ENCODE measurements at regions not wholly inside any gene's neighbourhood (a gene's known extent, or its start where the extent isn't known, plus 50 kb on each side); places are given as distances from the start of the nearest gene placed in this dataset.
"Not testable (repeated sequence)": the region's sequence is repeated elsewhere in the genome, so short reads cannot be mapped to it uniquely, and the experiment has no call there.

DNA sequence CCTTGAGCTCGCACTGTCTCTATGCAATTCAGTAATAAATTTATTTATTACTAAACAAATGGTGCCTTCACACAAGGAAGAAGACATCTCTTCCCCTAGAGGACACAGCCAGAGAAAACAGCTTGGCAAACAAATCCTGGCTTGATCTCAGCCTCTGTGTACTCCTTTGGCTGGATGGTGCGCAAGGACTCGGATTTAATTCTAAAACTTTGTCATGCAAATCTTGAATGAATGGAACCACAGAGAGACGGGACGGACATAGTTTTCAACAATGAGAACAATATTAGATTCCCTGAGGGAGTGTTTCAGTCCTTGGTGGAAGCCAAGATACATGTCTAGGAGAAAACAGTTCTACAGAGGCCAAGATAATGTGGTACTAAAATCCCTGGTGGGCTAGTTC is 349.5 kb downstream of the NPIPA8 start:
- DNase-seq (ENCODE audit: low read depth), result no peak

DNA sequence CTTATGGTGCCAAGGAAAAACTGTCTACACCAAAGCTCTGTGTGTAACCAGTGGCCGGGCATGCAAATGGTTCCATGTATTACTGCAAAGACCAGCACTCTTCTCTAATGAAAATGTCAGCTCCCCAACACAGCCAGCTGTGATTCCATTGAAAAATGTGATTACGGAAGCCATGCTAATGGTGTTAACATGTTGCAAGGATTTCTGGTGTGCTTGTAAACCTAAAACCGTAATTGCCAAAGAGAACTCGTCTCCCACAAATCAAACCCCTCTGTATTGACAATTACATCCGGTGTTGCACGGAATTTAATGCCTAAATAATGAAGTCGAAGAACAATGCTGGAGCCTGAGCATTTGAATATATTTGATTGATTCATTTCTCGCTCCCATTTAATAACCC is 351.7 kb downstream of the NPIPA8 start:
- no peak for DNase-seq (ENCODE audit: low read depth)

DNA sequence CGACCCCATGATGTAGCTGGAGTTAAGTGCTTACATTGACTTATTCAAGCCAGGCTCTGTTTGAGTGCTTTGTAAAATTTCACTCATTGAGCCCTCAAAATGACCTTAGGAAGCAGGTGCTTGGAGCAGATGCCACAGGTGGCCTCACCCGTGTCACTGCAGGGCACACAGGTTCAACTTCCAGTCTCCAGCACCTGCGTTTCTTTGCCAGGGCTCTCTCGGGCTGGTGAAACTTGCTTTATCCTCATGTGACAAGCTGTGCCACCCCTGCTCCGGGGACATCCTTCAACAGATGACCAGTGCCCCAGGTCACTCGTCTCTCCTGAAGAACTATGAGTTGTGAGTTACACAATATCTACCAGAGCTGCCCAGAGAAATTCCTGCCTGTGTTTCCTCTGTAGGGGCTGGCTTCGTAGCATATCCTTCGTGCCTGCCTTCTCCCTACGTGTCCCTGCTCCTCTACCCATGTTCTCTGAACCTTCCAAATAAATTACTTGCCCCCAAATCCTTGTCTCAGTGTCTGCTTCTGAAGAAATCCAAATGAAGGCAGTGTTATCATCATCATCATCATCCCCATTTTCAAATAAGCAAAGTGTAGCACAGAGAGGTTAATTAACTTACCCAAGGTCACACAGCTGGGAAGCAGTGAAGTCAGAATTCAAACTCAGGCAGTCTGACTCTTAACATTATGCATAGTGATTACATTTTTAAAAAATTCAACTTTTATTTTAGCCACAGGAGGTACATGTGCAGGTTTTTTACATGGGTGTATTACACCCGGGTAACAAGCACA is 352.5 kb downstream of the NPIPA8 start:
- no peak for DNase-seq (ENCODE audit: low read depth)

DNA sequence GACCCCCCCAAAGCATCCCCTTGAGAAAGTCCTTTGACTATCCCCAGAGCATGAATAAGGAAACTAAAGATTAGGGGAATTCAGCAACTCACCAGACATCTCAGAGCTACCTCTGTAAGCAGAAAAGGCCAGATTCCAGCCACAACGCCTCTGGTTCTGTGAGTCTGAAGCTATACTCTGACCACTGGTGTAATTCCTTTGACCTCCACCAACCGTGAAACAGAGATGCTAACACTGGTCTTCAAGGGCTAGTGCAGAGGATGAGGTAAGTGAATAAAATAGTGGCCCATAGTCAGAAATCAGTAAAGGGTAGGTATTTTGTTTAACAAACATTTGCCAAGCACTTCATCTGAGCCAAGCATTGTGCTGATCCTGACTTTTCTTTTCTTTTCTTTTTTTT is 353.4 kb downstream of the NPIPA8 start:
- DNase-seq (ENCODE audit: low read depth), result no peak

DNA sequence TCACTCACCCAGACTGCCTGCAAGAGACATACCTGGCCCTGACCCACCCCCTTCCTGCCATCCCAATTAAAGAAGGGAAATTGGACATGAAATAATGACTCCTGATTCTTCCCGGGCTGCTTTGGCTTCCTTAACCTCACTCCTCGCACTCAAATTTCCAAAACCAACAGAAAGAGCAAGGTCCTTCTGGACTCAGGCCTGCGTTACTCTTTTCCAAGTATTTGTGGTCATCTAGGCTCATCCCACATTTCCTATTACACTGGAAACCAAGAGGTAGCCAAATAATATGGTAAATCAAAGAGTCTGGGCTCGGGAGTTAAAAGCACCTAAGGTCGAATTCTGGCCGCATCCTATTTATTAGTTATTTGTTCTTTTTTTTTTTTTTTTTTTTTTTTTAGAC is 359.3 kb downstream of the NPIPA8 start:
- no peak for DNase-seq (ENCODE audit: low read depth)

DNA sequence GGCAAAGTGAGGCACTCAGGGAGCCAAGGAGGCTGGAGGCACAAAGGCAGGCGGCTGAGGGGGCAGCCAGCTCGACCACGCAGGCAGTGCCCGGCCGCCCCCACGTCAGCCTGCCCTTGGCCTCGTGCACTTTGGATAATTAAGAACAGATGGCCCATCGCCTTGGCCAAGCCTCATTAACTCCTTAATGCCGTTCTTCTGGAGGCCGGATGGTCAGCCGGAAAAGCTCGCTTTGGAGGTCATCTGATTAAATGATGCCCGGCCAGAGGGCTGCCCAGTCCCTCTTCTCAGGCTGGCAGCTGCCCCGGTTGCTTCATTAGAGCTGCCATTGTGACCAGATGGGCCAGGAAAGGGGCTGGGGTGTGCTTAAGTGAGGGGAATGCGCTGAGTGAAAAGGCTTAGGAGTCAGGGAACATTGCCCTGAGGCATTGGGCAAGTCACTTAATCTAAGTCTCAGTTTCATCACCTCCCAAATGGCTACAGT is 364.0 kb downstream of the NPIPA8 start:
- no peak for DNase-seq (ENCODE audit: low read depth)

DNA sequence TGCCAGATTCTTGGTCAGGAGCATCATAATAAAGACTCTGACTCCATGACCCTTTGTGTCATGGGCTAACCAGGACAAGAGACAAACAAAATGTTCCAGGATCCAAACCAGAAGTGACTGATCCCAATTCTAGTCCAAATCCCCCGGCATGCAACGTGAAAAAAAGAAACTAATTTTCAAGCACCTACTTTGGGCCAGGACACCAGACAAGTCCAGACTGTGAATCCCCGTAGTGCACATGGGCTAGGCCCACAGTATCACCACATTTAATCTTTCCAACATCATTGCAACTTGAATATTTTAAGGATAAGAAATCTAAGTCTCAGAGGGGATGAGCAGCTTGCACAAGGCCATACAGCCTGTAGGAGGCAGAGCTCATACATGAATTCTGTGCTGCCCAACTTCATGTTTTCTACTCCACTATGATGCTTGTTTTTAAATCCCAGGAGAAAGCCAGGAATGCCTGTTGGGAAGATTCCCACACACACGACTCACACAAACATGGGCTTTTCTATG is 365.7 kb downstream of the NPIPA8 start:
- no peak for DNase-seq (ENCODE audit: low read depth)

DNA sequence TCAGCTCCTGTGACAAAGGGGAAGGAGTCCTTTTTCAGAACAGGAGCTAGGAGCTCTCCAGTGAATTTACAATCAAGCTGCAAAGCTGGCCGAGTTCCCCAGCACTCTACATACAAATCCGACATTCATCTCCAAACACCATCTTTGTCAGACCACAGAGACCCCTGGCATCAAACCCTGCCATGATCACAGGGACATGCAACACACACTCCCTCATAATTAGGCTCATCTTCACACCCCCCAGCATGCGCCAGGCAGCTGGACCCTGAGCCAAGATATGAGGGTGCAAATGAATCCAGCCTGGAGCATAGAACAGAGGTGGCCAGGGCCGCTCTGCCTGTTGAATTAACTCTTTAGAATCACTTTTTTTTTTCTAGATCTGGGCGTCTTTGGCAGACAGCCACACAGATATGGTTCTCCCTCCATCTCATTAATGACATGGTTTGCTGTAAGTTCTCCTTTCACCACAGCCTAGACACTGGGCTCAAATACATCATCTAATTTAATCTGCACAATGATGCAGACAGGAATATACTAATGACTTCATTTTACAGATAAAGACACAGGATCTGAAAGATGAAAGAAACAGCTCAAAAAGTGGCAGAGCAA is 366.3 kb downstream of the NPIPA8 start:
- no peak for DNase-seq (ENCODE audit: low read depth)

DNA sequence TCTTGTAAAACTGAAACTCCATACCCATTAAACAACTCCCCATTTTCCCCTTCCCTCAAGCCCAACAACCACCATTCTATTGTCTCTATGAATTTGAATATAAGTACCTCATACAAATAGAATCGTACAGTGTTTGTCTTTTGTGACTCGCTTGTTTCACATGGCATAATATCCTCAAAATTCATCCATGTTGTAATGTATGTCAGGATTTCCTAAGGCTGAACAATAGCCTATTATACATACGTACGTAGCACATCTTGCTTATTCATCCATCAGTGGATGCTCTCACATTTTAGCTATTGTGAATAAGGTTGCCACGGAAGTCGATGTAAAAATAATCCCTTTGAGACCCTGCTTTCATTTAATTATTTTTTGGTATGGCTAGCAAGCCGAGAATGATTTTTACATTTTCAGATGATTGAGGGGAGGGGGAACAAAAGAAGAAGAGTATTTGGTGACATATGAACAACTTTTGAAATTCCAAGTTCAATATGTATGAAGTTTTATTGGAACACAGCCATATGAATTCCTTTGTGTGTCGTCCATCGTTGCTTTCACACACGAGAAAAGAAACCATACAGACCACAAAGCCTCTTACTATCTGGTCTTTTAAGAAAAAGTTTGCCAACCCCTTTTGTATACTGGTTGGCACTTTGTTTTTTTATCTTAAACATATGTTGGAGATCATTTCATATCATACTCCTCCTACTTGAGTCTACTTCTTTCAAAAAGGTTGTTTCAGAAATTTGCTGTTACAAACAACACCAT is 371.2 kb downstream of the NPIPA8 start:
- no peak for DNase-seq (ENCODE audit: low read depth)

DNA sequence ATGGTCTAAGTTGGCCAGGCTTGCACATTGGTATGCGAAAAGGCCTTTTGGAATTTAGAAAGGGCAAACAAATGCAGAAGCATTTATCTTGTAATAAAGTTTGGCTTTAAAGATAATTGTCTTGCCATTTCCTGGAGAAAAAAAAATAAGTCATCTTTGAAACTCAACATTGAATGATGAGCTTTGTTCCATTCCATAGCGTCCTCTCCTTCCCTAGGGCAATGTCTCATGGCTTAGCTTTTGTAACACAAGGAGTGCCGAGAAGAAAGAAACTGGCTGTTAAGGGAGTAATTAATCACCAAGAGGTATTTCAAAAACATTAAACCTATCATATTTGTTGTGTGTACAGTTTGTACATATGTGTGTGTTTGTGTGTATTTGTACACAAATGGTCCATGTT is 372.3 kb downstream of the NPIPA8 start:
- DNase-seq (ENCODE audit: low read depth), result no peak

DNA sequence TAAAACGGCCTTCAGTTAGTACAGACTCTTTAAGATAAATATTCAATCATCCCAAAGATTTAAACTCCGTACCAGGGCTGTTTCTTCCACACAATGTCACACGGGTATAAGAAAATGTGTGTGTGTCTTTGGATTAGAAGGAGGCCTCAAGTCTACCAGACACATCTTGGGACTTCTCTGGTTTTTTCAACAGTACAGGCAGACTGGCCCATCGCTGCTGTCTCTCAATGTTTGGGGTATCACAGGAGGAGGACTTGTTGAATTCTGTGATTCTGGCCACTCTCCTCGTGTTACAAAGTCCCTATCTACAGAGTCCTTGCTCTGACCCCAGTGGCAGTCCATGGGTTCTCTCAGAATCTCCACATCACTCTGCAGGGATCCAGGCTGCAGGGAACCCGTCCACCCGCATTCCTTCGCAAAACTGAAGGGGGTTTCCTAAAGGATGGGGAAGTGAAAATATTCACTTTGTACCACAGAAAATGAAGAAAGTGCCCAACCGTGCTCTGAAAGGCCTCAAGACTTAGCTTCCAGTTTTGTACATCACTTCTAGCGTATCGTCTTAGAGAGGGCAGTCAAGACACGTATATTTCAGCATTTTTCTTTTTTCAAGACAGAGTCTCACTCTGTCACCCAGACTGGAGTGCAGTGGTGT is 373.2 kb downstream of the NPIPA8 start:
- DNase-seq (ENCODE audit: low read depth), result no peak

DNA sequence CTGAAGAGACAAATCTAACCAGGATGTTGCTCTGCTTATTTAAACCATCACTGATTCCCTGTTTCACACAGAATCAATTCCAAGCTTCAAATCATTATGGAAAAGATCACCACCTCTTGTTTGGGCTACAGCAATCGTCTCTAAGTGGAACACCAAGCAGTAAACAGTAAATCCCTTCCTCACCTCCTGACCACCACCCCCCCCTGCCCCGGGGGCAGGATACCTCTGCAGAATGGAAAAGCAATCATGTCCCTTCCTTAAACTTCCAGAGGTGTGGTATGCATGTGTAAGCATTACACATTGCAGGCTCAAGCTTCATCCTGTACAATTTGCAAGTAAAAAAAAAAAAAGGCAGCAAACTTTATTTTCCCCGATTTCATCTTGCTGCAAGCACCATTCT is 373.8 kb downstream of the NPIPA8 start:
- no peak for DNase-seq (ENCODE audit: low read depth)

DNA sequence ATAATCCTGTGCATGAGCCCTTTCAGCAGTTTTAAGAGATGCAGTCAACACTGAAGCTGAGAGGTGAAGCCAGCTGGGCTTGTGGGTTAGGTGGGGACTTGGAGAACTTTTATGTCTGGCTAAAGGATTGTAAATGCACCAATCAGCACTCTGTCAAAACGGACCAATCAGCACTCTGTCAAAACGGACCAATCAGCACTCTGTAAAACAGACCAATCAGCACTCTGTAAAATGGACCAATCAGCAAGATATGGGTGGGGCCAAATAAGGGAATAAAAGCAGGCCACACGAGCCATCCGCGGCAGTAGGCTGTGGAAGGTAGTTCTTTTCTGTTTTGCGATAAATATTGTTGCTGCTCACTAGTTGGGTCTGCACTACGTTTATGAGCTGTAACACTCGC is 374.7 kb downstream of the NPIPA8 start:
- not testable (repeated sequence) for DNase-seq (ENCODE audit: low read depth)

DNA sequence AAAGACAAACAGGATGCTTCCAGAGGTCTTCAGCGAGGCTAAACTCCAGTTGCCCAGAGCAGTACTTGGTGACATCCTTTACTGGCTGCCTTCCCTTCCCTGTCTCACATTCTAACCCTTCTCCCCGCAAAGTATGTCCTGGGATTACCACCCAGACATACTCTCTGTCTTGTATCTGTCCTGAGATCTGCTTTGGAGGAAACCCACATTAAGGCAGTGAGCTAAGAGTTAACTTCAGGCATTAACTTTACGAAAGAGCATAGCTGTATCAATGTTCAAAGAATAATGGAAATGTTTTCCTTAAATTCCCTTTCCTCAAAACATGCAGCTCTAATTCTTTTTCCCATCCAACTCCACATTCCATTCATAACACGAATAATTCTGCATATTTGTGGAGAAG is 385.2 kb downstream of the NPIPA8 start:
- no peak for DNase-seq (ENCODE audit: low read depth)

DNA sequence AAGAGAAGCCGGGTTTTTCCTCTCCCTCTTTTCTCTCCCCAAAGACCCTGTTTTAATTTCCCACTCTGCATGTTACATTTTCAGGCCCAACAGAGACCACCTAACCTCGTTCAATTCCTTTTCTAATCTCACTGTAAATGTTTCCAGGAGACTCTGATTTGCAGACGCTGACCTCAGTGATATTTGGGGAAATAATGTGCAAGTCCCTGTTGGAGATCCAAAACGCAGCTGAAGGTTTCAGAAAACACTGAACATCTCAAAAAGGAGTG is 386.6 kb downstream of the NPIPA8 start:
- no peak for DNase-seq (ENCODE audit: low read depth)

DNA sequence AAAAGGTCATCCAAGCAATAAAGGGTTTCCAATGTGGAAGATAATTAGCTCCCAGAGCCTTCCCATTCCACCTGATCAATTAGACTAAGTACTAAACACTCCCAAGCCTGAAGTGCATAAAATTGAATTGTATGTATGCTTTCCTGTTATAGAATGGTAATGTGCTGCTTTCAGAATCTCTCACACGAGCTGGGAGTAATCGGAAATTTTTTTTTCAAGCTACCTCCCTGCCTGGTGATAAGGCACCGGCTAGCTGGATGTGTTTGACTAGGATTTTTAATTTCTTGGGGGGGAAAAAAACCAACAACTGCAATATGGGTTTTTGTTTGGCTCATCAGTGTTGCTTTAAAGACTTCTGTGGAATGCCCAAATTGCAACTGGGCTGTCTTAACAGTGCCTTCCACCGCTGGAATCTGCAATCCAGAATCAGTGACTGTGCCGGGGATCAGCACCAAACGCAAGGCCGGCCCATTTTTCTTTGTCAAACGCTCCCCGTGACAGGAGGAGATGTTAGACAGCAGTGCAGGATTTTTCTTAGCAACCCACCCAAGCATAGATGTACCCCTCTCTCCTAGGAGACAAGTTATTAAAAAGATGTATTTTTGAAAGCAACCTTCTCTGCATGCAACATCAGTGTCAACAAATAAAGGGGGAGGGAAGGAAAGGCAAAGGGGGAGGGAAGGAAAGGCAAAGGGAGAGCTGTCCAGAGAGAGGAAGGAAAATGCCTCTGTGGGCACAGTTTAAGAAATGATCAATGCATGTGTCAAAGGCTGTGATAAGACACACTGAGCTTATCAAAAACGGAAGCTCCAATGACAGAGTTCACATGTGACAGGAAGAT is 387.2 kb downstream of the NPIPA8 start:
- no peak for DNase-seq (ENCODE audit: low read depth)

DNA sequence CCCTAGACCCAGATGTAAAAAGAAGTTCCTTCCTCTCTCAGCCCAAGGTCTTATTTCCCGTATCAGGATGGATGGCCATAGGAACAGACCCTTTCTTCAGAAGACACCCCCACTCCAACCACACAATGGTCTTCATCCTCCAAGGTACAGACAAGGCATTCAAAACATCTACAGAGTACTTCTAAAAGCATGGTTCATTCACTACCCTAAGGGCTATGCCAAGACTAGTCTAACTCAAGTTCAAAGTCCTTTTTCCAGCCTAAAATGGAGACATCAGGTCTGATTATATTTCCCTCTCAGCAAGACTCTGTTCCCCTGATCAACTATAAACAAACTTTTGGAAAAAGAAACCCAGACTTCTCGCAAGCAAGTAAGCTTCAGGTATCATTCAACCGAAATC is 388.9 kb downstream of the NPIPA8 start:
- DNase-seq (ENCODE audit: low read depth), result no peak

DNA sequence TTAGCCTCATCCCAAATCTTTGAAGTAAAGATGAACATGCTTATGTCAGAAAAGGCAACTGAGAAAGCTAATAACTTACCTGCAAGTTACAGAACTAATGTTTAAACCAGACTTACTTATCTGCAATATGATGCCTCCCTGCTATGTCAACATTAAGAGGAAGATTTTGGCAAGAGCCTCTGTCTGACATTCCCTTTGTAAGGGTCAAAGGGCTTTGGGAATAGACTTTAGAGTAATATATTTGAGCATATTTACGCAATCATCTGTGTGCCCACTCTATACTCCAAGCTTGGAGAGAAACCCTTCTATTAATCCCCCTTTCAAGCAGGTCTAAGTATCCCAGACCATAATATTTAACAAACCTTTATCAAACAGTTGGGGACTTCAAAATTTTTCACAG is 389.4 kb downstream of the NPIPA8 start:
- DNase-seq (ENCODE audit: low read depth), result no peak

DNA sequence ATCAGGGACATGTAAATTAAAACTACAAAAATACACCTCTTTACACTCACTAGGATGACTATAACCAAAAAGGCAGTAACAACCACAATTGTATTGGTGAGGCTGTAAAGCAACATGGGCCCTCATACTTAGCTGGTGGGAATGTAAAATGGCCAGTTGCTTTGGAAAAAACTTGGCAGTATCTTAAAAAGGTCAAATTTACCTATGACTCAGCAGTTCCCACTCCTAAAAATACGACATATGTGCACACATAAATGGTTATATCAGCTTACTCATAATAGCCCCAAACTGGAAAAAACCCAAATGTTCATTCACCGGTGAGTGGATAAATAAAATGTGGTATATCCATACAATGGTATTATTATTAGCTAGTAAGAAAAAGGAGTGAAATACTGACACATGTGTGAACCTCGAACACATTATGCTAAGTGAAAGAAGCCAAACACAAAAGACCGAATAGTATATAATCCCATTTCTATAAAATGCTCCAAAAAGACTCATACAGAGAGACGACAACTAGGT is 391.4 kb downstream of the NPIPA8 start:
- no peak for DNase-seq (ENCODE audit: low read depth)

DNA sequence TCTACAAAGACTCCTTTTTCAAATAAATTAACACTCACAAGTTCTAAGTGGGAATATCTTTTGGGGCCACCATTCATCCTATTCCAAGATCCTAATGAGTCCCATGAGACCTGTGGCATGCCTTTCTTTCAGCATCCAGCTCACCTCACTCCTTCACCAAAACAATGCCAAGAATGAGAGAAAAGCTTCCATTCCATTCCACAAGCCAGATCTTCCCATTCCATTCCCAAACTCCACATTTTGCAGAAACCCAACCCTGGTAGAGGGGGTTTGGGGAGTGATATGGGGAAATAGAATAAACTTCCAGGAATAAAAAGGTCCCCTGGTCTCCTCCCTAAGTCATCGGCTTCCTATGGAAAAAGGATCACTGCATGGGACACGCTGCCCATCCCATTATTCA is 392.2 kb downstream of the NPIPA8 start:
- DNase-seq (ENCODE audit: low read depth), result no peak

DNA sequence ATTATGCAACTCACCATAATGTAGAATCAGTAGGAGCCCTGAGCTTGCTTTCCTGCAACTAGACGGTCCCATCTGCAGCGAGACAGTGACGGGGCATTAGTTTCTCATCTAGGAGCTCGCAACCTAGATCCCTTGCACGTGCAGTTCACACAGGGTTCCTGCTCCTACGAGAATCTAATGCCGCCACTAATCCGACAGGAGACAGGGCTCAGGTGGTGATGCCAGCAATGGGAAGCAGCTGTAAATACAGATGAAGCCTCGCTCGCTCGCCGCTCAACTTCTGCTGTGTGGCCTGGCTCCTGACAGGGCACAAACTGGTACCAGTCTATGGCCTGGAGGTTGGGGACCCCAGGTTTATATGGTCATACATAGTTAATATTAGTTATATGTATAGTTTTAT is 394.5 kb downstream of the NPIPA8 start:
- no peak for DNase-seq (ENCODE audit: low read depth)
